NCI-H2029 treated with DMSO at 0.1 percent for 48 hours (cell line): ENCODE measurements at regions not wholly inside any gene's neighbourhood (a gene's known extent, or its start where the extent isn't known, plus 50 kb on each side); places are given as distances from the start of the nearest gene placed in this dataset.

Experiments used
- DNase-seq: peaks from one replicate; lab custom pipeline; 2025; lab: John Stamatoyannopoulos, UW

DNA sequence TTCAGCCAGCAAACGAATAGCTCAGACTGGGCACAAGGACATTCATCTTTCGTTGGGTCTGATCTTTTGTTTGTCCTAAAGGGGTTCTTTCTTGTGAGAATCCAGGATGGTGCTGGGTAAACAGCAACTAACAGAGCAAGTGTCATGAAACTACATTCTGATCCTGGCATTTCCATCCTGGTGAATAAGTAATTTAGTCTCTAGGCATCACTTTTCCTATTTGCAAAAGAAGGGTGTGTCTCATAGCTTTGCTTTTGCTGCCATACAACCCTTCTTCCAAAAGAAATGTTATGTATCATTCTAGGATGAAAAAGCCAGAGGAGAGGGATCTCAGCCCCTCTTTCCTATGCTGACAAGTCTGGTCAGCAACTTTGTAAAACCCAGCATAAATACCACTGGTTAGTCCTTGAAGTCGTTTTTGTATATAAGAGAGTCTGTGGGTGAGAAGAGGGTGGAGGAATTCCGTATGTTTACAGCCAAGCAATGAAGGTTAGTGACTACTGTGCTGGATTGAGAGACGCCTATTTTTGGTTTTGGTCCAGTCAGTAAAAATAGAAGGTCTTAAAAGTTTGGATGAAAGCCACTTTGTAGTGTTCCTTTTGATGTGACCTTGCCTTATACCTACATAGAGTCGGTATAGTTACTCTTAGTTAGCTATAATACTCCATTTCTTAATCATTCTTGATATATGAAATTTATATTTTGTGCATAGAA, 88.4 kb upstream of the SLC25A13 start:
- DNase-seq: no peak

GRCh38 chr7:96408881-96409280, 87.0 kb upstream of the SLC25A13 start:
- DNase-seq: no peak

- no peak for DNase-seq
Measured at GRCh38 chr7:96407427-96407826, 85.5 kb upstream of the SLC25A13 start.

DNA sequence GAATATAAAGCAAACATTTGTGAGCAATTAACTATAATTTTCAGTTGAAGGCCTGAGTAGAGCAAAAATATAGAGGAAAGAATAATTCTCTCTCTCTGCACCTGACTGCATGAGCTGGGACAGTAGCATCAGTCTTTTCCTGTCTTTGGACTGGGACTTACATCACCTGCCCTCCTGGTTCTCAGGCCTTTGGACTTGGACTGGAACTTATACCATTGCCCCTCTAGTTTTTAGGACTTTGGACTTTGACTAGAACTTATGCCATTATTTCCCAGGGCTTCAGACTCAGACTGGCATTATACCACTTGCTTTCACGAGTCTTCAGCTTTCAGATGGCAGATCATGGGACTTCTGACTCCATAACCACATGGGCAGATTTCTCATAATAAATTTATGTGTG, 81.0 kb upstream of the SLC25A13 start:
- DNase-seq: no peak

GRCh38 chr7:96401200-96401599, 79.3 kb upstream of the SLC25A13 start:
- DNase-seq: no peak

DNA sequence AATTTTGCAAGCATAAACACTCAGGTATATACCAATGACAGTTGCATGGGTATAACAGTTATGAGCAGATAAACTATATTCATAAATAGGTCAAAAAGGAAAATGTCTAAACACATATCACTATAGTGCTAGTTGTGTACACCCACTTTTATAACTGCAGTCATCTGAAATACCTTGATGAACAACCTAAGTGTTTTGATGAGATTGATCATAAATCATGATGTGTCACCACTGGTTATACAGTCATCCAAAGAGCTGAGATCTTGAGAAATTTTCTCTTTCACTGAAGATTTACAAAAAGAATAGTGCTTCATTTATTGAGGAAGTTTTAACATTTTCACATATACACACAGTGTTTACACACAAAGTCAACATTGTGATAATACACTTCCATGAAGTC, 78.6 kb upstream of the SLC25A13 start:
- DNase-seq: no peak

GRCh38 chr7:96400001-96400400, 78.1 kb upstream of the SLC25A13 start:
- DNase-seq: no peak

GRCh38 chr7:96397936-96398598, 76.2 kb upstream of the SLC25A13 start:
- peak; percentile 61 for DNase-seq

- DNase-seq: no peak
Measured at GRCh38 chr7:96388620-96389383, 66.9 kb upstream of the SLC25A13 start.

DNA sequence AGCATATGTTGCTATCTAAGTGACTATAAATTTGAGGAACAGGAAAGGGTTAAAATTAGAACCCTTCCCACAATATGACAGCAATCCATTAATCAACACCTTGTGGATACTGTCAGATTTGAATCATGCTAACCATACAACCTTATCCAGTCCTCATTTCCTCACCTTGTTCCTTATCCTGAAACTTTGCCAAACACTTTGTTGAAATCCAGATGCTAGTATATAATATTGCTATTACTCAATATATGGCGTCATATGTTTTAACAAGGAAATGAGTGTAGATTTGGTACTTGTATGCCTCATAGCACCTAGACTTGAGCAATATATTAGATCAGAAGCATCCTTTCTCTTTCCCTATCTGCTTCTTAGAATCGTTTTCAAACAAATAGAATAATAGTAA, 66.3 kb upstream of the SLC25A13 start:
- no peak for DNase-seq

DNA sequence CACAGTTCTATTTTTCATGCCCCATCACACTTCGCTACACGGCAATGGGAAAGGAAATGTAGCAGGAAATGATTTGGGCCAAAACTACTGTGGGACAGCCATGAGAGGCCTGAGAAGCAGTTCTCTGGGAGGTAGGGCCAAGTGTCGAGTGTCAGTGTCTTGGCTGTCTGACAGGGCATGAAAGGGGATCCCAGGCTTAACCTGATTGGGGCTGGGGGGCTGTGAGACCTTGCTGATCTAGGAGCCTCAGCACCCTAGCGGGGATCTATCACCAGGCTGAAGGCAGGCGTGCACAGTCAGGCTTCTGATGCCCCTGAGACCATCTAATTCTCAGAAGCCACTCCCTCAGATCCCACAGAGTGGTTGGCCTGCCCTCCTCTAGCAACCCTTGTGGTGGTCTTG, 58.2 kb upstream of the SLC25A13 start:
- peak; percentile 69 for DNase-seq

GRCh38 chr7:96377399-96377798, 55.5 kb upstream of the SLC25A13 start:
- no peak for DNase-seq
